HG03442 (cell line): ENCODE measurements at regions not wholly inside any gene's neighbourhood (a gene's known extent, or its start where the extent isn't known, plus 50 kb on each side); places are given as distances from the start of the nearest gene placed in this dataset.

Source experiments
- ATAC-seq: cut with Tn5 transposase; IDR thresholded peaks from one replicate; pipeline ENCODE4 v1.9.1; 2021; ENCODE audit warnings: mild to moderate bottlenecking, moderate library complexity; ENCODE audit not compliant: unreplicated experiment

GRCh38 chr14:55927028-55927427 is 191.2 kb upstream of the PELI2 start:
- ATAC-seq: no peak

DNA sequence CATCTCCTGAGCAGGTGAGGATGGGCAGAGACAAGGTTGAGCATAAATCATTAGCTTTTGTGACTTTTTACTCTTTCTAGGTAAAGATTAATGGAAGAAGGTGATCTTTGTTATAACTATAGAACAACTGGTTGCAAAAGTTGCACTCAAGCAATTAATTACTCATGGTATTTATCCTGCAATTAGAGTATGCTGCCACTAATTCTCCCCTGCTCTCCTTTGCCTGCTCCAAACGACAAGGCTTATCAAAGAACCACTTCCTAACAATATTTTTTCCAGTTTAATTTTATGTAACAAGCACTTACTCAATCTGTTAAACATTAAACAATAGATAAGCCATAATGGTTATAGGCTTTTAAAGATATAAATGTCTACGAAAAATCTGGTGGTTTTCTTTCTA is 189.9 kb upstream of the PELI2 start:
- ATAC-seq: no peak

DNA sequence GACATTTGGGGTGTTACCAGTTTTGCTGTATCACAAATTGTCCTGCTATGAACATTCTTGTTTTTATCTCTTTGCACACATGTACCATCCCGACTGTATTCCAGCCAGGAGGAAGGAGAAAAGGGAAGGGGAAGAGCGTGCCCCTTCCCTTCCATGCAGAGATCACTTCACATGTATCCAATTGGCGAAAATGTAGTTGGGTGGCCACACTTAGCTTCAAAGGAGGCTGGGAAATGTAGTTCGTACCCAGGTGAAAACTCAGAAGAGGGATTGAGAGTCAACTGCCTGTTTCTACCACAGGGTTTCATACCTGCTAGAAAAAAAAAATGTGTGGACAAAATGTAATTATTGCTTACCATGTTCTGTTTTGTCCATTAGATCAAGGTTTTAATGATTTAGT is 189.1 kb upstream of the PELI2 start:
- ATAC-seq: no peak

DNA sequence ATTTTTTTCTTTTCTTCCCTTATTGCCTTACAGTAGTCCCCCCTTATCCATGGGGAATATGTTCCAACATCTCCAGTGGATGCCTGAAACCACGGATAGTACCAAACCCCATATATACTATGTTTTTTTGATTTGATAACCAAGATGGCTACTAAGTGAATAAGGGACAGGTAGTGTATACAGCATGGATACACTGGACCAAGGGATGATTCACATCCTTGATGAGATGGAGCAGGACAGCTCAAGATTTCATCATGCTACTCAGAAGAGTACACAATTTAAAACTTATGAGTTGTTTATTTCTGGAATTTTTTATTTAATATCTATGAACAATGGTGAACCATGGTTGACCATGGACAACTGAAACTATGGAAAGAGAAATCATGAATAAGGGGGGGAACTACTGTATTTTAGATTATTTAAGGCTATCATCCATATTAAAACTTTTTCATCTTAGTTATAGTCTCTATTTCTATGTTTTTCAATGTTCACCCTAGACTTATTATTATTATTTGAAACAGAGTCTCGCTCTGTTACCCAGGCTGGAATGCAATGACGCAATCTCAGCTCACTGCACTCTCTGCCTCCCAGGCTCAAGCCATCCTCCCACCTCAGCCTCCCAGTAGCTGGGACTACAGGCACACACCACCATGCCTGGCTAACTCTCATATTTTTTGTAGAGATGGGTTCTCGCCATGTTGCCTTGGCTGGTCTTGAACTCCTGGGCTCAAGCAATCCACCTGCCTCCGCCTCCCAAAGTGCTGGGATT is 188.0 kb upstream of the PELI2 start:
- ATAC-seq: no peak

- no peak for ATAC-seq
Measured at GRCh38 chr14:55936691-55937090, 181.5 kb upstream of the PELI2 start.

GRCh38 chr14:55938249-55938791 is 179.9 kb upstream of the PELI2 start:
- no peak for ATAC-seq

DNA sequence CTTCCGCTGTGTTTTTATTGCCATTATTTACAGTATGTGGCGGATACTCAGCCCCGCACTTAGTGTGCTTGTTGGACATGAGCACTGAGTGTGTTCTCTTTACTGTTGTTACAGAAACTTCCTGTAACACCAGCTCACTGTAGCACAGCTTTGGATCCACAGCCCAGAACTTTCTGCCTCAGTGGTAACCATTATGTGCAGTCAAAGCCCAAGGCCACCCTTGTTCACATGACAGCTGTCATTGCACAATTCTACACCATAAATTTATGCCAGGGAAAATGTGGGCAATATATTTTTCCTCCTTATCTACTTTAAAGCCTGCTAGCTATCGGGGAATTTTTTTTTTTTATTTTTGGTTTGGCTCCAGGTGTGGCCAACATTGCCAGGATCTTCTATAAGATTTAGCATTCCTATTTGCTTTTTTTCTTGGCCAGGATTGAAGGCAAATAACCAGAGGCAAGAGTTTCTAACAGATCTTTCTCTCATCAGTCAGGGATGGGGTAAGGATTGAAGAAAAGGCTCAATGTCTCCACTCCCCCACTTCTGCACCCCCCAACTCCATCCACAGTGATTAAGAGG is 176.0 kb upstream of the PELI2 start:
- ATAC-seq: no peak

GRCh38 chr14:55942826-55943225 is 175.4 kb upstream of the PELI2 start:
- no peak for ATAC-seq

DNA sequence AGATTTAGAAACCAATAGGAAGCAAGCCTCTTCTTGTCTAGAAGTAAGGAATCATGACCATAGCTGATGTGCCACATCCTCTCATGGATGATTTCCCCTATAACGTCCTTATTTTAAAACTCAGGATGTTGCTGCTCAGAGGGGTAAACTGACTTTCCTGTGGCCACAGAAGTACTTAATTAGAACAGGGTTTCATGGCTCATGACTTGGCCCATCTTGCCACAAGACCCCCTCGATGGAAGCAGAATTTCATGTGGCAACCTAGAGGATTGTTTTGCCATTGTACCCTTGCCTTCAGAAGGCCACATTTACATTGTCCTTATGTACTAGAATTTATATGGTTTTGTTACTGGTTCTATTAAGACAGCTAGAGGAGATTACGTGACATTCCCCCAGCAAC is 173.5 kb upstream of the PELI2 start:
- no peak for ATAC-seq

DNA sequence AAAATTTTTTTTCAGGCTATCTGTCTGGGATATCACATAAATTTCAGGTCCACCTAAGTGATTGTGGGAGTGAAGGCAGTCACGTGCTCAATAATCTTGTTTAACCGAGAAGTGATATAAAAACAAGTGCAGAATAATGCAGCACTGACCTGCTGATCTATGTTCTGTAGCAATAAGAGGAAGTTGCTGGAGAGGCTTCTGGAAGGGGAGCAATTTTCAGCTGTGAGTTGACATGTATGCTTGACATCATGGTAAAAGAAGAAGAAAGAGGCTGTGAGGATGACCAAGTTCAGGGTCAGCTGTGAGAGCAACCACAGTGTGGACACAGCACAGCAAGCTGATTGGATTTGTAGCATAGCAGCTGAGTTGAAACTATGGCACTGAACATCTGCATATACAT is 172.0 kb upstream of the PELI2 start:
- no peak for ATAC-seq

- no peak for ATAC-seq
Measured at GRCh38 chr14:55948399-55948798, 169.8 kb upstream of the PELI2 start.

- ATAC-seq: no peak
Measured at GRCh38 chr14:55949708-55950107, 168.5 kb upstream of the PELI2 start.

- ATAC-seq: no peak
Measured at GRCh38 chr14:55950135-55950534, 168.1 kb upstream of the PELI2 start.

GRCh38 chr14:55951341-55952206 is 166.6 kb upstream of the PELI2 start:
- no peak for ATAC-seq

DNA sequence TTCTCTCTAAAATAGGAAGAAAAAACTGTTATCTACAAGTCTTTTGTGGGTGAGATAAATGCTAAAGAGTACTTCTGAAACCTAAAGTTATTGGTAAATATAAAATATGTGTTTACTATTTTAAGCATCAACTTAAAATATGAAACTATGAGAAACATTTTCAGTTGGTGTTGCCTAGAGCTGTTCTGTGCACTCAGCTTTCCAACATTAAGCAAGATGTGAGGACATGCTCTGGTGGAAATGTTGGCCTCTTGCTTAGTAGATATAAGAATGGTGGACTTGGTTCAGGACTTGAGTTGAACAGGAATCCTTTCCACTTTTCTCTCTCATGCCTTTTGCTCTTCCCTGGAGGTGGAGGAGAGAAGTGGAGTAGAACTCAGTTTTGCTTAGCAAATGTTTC is 164.1 kb upstream of the PELI2 start:
- no peak for ATAC-seq

GRCh38 chr14:55955175-55955574 is 163.0 kb upstream of the PELI2 start:
- ATAC-seq: no peak

DNA sequence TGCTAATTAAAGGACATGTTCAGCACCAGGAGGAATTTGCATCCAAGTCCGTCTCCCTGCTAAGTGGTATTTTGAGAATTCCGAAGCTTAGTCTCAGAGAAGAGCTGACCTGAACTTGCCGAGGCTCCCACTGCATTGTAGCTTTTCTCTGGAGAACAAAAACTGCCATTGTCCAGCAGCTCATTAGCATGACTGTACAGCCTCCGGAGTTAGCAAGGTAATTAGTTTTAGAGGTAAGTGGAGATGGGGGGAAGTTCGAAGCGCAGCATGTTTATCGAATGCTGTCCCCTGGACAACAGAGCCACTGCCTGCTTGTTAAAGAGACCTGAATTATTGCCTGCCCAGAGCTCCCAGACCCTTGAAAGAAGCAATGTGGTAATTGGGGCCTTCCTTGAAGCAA is 160.3 kb upstream of the PELI2 start:
- no peak for ATAC-seq

DNA sequence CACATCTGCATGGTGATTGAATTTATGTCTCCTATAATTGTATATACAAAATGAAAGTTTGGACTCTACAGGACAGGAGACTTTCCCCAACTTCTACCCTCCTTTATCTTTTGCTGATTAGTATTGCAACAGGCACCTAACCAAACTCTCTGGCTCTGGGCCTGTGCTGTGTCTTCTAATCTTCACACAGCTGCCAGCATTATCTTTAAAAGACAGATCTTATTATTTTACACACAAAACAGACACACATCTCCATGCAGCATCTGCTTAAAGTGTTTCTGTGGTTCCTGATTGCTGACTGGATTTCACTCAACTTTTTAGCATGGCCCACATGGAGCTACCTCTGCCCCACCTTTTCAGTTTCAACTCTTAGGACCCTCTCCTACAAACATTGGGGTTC is 154.9 kb upstream of the PELI2 start:
- ATAC-seq: no peak

- no peak for ATAC-seq
Measured at GRCh38 chr14:55964091-55964490, 154.1 kb upstream of the PELI2 start.

DNA sequence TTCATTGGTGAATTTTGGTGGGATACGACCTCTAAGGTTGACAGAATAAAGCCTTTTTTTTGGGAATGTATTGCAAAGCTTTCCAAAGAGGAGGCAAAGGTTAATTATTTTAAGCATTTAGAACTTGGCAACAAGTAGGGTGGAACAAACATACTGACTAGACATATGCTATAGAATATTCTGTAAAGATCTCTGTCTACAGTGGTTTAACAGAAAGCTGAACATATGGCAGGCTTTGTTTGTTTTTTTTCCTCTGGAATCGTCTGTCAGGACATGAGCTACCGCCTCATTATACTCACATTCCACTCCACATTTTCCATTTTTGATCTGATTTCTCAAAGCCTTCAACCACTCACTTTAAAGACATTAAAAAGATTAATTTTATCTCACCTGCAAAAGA is 153.4 kb upstream of the PELI2 start:
- ATAC-seq: no peak

DNA sequence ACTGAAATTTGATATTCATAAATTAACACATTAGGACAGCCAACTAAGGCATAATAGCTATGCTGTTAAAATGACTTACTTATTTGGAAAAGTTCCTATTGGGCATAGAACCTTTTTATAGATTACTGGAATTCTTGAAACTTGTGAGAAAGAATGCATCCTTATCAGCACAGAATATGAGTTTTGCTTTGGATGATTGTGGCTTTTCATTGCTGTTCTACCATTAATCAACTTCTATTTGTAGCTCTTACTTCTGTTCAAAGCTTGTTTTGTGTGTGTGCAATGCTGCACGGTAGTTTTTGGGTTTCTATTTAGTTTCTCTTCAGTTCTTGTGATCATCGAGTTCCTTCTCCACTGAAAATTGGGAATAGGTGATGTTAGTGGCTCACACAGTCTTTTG is 152.4 kb upstream of the PELI2 start:
- ATAC-seq: no peak

DNA sequence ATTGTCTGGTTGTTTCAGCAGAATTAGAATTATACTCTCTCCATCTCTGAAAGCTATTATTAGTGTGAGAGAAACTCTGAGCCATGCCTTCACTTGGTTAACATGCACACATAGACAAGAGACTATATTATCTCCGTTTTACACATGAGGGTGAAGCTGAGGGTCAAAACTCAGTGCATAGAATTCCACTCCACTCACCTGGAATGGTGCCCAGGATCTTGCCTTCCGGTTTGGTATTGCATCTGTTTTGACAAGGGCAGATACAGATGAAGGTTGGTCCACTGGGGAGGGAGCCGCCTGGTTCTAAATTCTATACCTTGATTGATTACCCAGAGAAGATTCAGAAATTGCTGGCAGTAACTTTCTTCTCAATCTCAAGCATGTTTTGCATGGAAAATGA is 149.5 kb upstream of the PELI2 start:
- no peak for ATAC-seq
